LNCAP (cell line): ENCODE measurements at regions not wholly inside any gene's neighbourhood (a gene's known extent, or its start where the extent isn't known, plus 50 kb on each side); places are given as distances from the start of the nearest gene placed in this dataset.

Experiments
- TF ChIP-seq, protein P1 (sequence below): fragments of 450-650 bp; IDR thresholded peaks from 2 replicates; pipeline ENCODE4 v1.5.1; 2017; ENCODE audit warnings: mild to moderate bottlenecking

DNA sequence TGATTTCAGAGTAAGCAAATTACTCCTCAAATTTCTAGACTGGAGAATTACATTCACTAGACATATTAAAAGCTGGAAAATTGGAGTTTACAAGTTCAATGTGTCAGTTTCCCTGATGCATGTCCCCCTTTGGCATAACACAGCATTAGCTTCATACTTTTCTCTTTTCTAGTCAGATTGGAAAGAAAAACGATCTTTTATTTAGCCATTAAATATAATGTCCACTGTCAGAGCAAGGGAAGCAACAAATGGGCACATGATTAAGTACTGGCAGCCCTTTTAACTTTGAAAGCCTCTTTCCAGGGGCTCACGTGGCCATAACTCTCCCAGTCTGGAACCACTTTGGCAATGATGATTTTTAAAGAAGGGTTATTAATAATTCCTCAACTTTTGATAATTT, 203.3 kb downstream of the KCNN2 start:
- TF ChIP-seq, protein P1, sequence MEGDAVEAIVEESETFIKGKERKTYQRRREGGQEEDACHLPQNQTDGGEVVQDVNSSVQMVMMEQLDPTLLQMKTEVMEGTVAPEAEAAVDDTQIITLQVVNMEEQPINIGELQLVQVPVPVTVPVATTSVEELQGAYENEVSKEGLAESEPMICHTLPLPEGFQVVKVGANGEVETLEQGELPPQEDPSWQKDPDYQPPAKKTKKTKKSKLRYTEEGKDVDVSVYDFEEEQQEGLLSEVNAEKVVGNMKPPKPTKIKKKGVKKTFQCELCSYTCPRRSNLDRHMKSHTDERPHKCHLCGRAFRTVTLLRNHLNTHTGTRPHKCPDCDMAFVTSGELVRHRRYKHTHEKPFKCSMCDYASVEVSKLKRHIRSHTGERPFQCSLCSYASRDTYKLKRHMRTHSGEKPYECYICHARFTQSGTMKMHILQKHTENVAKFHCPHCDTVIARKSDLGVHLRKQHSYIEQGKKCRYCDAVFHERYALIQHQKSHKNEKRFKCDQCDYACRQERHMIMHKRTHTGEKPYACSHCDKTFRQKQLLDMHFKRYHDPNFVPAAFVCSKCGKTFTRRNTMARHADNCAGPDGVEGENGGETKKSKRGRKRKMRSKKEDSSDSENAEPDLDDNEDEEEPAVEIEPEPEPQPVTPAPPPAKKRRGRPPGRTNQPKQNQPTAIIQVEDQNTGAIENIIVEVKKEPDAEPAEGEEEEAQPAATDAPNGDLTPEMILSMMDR = no peak

DNA sequence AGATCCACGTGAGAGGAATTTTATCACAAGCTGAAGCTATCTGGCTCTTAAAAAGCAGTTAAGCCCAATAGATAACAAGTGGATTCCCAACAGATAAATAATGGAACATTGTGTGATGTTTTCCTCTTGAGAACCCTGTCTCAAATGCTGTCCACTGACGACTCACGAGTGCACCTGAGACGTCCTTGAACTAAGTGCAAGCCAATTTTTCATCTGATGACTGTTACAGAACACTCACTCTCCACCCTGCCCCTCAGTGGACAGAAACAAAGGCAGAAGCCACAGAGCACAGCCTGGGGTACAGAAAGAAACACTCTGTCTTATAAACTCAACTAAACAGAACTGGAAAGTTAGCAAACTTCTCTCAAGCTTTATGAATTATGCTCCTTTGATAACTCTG, 199.5 kb downstream of the KCNN2 start:
- TF ChIP-seq, protein P1 = no peak
